ENCODE measurements at regions not wholly inside any gene's neighbourhood (a gene's known extent, or its start where the extent isn't known, plus 50 kb on each side); places are given as distances from the start of the nearest gene placed in this dataset.

DNA sequence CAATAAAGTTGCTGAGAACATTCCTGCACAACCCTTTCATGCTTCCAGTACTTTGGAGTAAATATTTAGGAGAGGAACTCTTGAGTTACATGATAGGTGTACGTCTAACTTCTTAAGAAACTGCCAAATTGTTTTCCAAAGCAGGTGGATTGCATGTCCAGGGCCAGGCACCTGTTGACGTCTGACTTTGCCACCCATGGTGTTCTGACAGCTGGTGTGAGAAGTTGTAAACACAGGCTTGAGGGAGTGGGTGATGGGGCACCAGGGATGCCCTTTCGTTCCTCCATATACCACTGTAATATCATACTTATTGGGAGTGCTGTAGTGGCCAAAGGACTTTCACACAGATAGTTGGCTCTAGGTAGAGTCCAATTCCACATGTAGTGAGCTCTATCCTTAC lies 352.1 kb downstream of the GADD45G start:
- TF ChIP-seq, protein P1, sequence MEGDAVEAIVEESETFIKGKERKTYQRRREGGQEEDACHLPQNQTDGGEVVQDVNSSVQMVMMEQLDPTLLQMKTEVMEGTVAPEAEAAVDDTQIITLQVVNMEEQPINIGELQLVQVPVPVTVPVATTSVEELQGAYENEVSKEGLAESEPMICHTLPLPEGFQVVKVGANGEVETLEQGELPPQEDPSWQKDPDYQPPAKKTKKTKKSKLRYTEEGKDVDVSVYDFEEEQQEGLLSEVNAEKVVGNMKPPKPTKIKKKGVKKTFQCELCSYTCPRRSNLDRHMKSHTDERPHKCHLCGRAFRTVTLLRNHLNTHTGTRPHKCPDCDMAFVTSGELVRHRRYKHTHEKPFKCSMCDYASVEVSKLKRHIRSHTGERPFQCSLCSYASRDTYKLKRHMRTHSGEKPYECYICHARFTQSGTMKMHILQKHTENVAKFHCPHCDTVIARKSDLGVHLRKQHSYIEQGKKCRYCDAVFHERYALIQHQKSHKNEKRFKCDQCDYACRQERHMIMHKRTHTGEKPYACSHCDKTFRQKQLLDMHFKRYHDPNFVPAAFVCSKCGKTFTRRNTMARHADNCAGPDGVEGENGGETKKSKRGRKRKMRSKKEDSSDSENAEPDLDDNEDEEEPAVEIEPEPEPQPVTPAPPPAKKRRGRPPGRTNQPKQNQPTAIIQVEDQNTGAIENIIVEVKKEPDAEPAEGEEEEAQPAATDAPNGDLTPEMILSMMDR (IDR thresholded peaks at IDR 0.05), result no peak
- TF ChIP-seq, protein P2, sequence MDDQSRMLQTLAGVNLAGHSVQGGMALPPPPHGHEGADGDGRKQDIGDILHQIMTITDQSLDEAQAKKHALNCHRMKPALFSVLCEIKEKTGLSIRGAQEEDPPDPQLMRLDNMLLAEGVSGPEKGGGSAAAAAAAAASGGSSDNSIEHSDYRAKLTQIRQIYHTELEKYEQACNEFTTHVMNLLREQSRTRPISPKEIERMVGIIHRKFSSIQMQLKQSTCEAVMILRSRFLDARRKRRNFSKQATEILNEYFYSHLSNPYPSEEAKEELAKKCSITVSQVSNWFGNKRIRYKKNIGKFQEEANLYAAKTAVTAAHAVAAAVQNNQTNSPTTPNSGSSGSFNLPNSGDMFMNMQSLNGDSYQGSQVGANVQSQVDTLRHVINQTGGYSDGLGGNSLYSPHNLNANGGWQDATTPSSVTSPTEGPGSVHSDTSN (IDR thresholded peaks at IDR 0.05), result no peak
- TF ChIP-seq NFIC (IDR thresholded peaks at IDR 0.05; ENCODE audit: borderline replicate concordance) (no peak), POLR2AphosphoS5 (IDR thresholded peaks at IDR 0.05; ENCODE audit: low read depth, low read length) (no peak), SMC3 (IDR thresholded peaks at IDR 0.05; ENCODE audit: low read depth, low read length) (no peak)

Data from SK-N-SH (cell line).